Ovary (tissue), 3 donors: ENCODE measurements at regions not wholly inside any gene's neighbourhood (a gene's known extent, or its start where the extent isn't known, plus 50 kb on each side); places are given as distances from the start of the nearest gene placed in this dataset.

Experiments
- CTCF ChIP-seq, 3 donors: fragments of 450-650 bp in 2 of 3; fragments of 200-600 bp in 1 of 3; IDR thresholded peaks; one replicate each; pipeline versions ENCODE4 v1.5.1 to v1.8.0; 2016 to 2022; ENCODE audit warnings: antibody characterized with exemption in 3 of 3, mild to moderate bottlenecking in 1 of 3
- POLR2A ChIP-seq: fragments of 450-650 bp; IDR thresholded peaks from one replicate; pipeline ENCODE4 v1.6.1; 2017; ENCODE audit warnings: antibody characterized with exemption, mild to moderate bottlenecking, moderate library complexity
- donor health status: DM: no; HTN: no; CAD: no.

GRCh38 chr4:186898367-186898766 lies 174.7 kb upstream of the FAT1 start:
- no peak for TF ChIP-seq CTCF (IDR thresholded peaks at IDR 0.05)
- TF ChIP-seq POLR2A: no peak
